HFFc6 (cell line): ENCODE measurements at regions not wholly inside any gene's neighbourhood (a gene's known extent, or its start where the extent isn't known, plus 50 kb on each side); places are given as distances from the start of the nearest gene placed in this dataset.

Experiments used
- DNase-seq: peaks from one replicate; pipeline ENCODE4 v3.0.0-alpha.2; 2018
- H3K27ac Mint-ChIP-seq: 2 replicates; pipeline ENCODE4 v1.8.0; 2020; ENCODE audit warnings: mild to moderate bottlenecking, mixed read lengths
- H3K27me3 Mint-ChIP-seq: 2 replicates; pipeline ENCODE4 v1.8.0; 2021; ENCODE audit warnings: mild to moderate bottlenecking, moderate library complexity, mixed read lengths; ENCODE audit not compliant: insufficient read depth
- H3K36me3 Mint-ChIP-seq: 2 replicates; pipeline ENCODE4 v1.8.0; 2021; ENCODE audit warnings: low read depth, mixed read lengths
- H3K4me1 Mint-ChIP-seq: 2 replicates; pipeline ENCODE4 v1.8.0; 2020; ENCODE audit warnings: low read depth, mixed read lengths
- H3K4me3 Mint-ChIP-seq: 2 replicates; pipeline ENCODE4 v1.8.0; 2020; ENCODE audit warnings: mild to moderate bottlenecking, moderate library complexity, mixed read lengths
- H3K9me3 Mint-ChIP-seq: 2 replicates; pipeline ENCODE4 v1.8.0; 2020; ENCODE audit warnings: mild to moderate bottlenecking, mixed read lengths
- CTCF ChIP-seq: fragments of 200-600 bp; sonication (generic); IDR thresholded peaks from 2 replicates; pipeline ENCODE4 v1.5.0; 2021; ENCODE audit warnings: antibody characterized with exemption, mild to moderate bottlenecking

- H3K4me3 Mint-ChIP-seq: no peak overlapping the region
- no peaks in the 10 kb centered on the region for H3K36me3 Mint-ChIP-seq
- DNase-seq: no peak
- H3K27me3 Mint-ChIP-seq: peaks cover 2% of the 10 kb centered on the region
- H3K9me3 Mint-ChIP-seq: no peaks in the 10 kb centered on the region
- no peaks in the 10 kb centered on the region for H3K4me1 Mint-ChIP-seq
- no peak for TF ChIP-seq CTCF
- no peak overlapping the region for H3K27ac Mint-ChIP-seq
These were observed 93.6 kb upstream of the ZNF678 start for GRCh38 chr1:227469708-227470107.

- TF ChIP-seq CTCF: no peak
- peaks cover 2% of the 10 kb centered on the region for H3K27me3 Mint-ChIP-seq
- no peak overlapping the region for H3K4me3 Mint-ChIP-seq
- DNase-seq: no peak
- no peak overlapping the region for H3K27ac Mint-ChIP-seq
- no peaks in the 10 kb centered on the region for H3K4me1 Mint-ChIP-seq
- H3K9me3 Mint-ChIP-seq: no peaks in the 10 kb centered on the region
- H3K36me3 Mint-ChIP-seq: no peaks in the 10 kb centered on the region
These were observed 97.2 kb upstream of the ZNF678 start for GRCh38 chr1:227466039-227466645.

- H3K36me3 Mint-ChIP-seq: no peaks in the 10 kb centered on the region
- no peaks in the 10 kb centered on the region for H3K9me3 Mint-ChIP-seq
- no peak for DNase-seq
- no peak overlapping the region for H3K4me3 Mint-ChIP-seq
- H3K27me3 Mint-ChIP-seq: peaks cover 7% of the 10 kb centered on the region
- H3K4me1 Mint-ChIP-seq: no peaks in the 10 kb centered on the region
- no peak overlapping the region for H3K27ac Mint-ChIP-seq
- peak; percentile 25; the same call in 1 of the 2 replicates for TF ChIP-seq CTCF
These were observed 98.1 kb upstream of the ZNF678 start for GRCh38 chr1:227465256-227465655.

- Mint-ChIP-seq H3K9me3 (no peaks in the 10 kb centered on the region), H3K36me3 (no peaks in the 10 kb centered on the region), H3K4me1 (peaks cover 13% of the 10 kb centered on the region), H3K27ac (no peak overlapping the region), H3K27me3 (peaks cover 15% of the 10 kb centered on the region), H3K4me3 (no peak overlapping the region)
- TF ChIP-seq CTCF: no peak
- DNase-seq: no peak
These were observed 103.4 kb upstream of the ZNF678 start for GRCh38 chr1:227459977-227460376.

DNA sequence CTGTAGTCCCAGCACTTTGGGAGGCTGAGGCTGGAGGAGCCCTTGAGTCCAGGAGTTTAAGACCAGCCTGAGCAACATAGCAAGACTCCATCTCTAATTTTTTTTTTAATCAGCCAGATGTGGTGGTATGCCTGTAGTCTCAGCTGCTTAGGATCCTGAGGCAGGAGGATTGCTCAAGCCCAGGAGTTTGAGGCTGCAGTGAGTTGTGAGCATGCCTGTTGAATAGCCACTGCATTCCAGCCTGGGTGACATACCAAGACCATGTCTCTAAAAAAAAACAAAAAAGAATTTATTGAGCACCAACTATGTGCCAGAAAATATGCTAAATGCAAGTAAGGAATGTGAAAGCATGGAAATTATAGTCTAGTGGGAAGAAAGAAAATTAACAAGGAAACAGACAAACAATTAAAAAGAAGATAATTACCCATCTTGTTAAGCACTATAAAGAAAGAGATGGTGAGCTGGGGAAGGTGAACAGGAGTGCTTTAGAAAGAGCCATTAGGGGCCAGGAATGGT lies 104.0 kb upstream of the ZNF678 start:
- no peaks in the 10 kb centered on the region for H3K9me3 Mint-ChIP-seq
- no peaks in the 10 kb centered on the region for H3K36me3 Mint-ChIP-seq
- peak; percentile 42 for DNase-seq
- no peak overlapping the region for H3K4me3 Mint-ChIP-seq
- H3K4me1 Mint-ChIP-seq: peaks cover 13% of the 10 kb centered on the region
- no peak for TF ChIP-seq CTCF
- H3K27me3 Mint-ChIP-seq: peaks cover 20% of the 10 kb centered on the region
- no peak overlapping the region; the same call in 1 of the 2 replicates for H3K27ac Mint-ChIP-seq
